Prostate gland (tissue), 2 donors: ENCODE measurements at regions not wholly inside any gene's neighbourhood (a gene's known extent, or its start where the extent isn't known, plus 50 kb on each side); places are given as distances from the start of the nearest gene placed in this dataset.
"Not testable (repeated sequence)": the region's sequence is repeated elsewhere in the genome, so short reads cannot be mapped to it uniquely, and the experiment has no call there.

Experiments used
- CTCF ChIP-seq, 4 experiments: fragments of 200-600 bp in 2 of 4; fragments of 450-650 bp in 2 of 4; sonication (generic) in 2 of 4; IDR thresholded peaks; 1 replicate in 3 of 4; 2 replicates in 1 of 4; pipeline ENCODE4 v1.5.1; 2016 to 2019; ENCODE audit warnings: antibody characterized with exemption in 4 of 4, mild to moderate bottlenecking in 2 of 4, moderate library complexity in 2 of 4
- POLR2A ChIP-seq: fragments of 450-650 bp; IDR thresholded peaks from one replicate; pipeline ENCODE4 v1.6.1; 2016; ENCODE audit warnings: antibody characterized with exemption, mild to moderate bottlenecking
- POLR2AphosphoS5 ChIP-seq: sonication (generic); formaldehyde crosslinking; IDR thresholded peaks from one replicate; pipeline ENCODE4 v1.6.1; 2017; ENCODE audit warnings: antibody characterized with exemption

- not testable (repeated sequence) for TF ChIP-seq CTCF (IDR thresholded peaks at IDR 0.05); POLR2A; POLR2AphosphoS5
Measured at GRCh38 chr12:131247875-131248274, 294.2 kb downstream of the ADGRD1 start.
